CD4-positive, alpha-beta T cell (primary cell): ENCODE measurements at regions not wholly inside any gene's neighbourhood (a gene's known extent, or its start where the extent isn't known, plus 50 kb on each side); places are given as distances from the start of the nearest gene placed in this dataset.

Experiments
- ATAC-seq: fragments of 200-7000 bp; cut with Tn5 transposase; one replicate; pipeline ENCODE4 v1.10.0; 2022; ENCODE audit warnings: mild to moderate bottlenecking; ENCODE audit not compliant: poor library complexity
- CTCF ChIA-PET: fragments of 350-600 bp; sonication (Branson Sonifier 250); formaldehyde crosslinking; loops from one replicate; lab custom pipeline; 2021; ENCODE audit warnings: antibody characterized with exemption, inconsistent platforms; lab: Charles Lee
- POLR2A ChIA-PET: fragments of 350-600 bp; sonication (Branson Sonifier 250); formaldehyde crosslinking; loops from one replicate; lab custom pipeline; 2021; ENCODE audit warnings: antibody characterized with exemption, inconsistent platforms; lab: Charles Lee
- DNase-seq, 14 experiments: peaks; one replicate each; pipeline ENCODE4 v3.0.0-alpha.2; 2013 to 2020; ENCODE audit warnings: mixed read lengths in 2 of 14
- H3K27ac ChIP-seq, 2 donors: one replicate each; pipeline versions ENCODE4 v1.5.1 to v1.7.0; 2013; ENCODE audit warnings: low read length in 2 of 2, low read depth in 1 of 2, mild to moderate bottlenecking in 1 of 2
- H3K27me3 ChIP-seq, 2 experiments: 1 replicate in 1 of 2; 2 replicates in 1 of 2; pipeline versions ENCODE4 v1.6.1 to v1.7.0; 2013; ENCODE audit warnings: low read length in 2 of 2, control low read depth in 1 of 2, mild to moderate bottlenecking in 1 of 2, moderate library complexity in 1 of 2; ENCODE audit not compliant: insufficient read depth in 2 of 2, control insufficient read depth in 1 of 2
- H3K36me3 ChIP-seq: one replicate; pipeline ENCODE4 v1.6.1; 2013; ENCODE audit warnings: low read length, control low read depth; ENCODE audit not compliant: insufficient read depth
- H3K4me1 ChIP-seq: one replicate; pipeline ENCODE4 v1.6.1; 2013; ENCODE audit warnings: low read length, control low read depth; ENCODE audit not compliant: insufficient read depth
- H3K4me3 ChIP-seq: one replicate; pipeline ENCODE4 v1.5.1; 2013; ENCODE audit warnings: mild to moderate bottlenecking, low read length, moderate library complexity
- H3K9me3 ChIP-seq, 2 experiments: 1 replicate in 1 of 2; 2 replicates in 1 of 2; pipeline versions ENCODE4 v1.6.1 to v1.7.0; 2013; ENCODE audit warnings: low read length in 2 of 2, mild to moderate bottlenecking in 2 of 2, control low read depth in 1 of 2, moderate library complexity in 1 of 2; ENCODE audit not compliant: control insufficient read depth in 1 of 2, insufficient read depth in 1 of 2
- H3K27ac Mint-ChIP-seq: one replicate; pipeline ENCODE4 v1.8.0; 2020; ENCODE audit warnings: mixed read lengths
- H3K27me3 Mint-ChIP-seq: one replicate; pipeline ENCODE4 v1.8.0; 2021; ENCODE audit warnings: mixed read lengths
- H3K36me3 Mint-ChIP-seq: one replicate; pipeline ENCODE4 v1.8.0; 2021; ENCODE audit warnings: low read depth, mixed read lengths
- H3K4me1 Mint-ChIP-seq: one replicate; pipeline ENCODE4 v1.8.0; 2021; ENCODE audit warnings: low read depth, mixed read lengths
- H3K4me3 Mint-ChIP-seq: one replicate; pipeline ENCODE4 v1.8.0; 2020; ENCODE audit warnings: mild to moderate bottlenecking, mixed read lengths
- H3K9me3 Mint-ChIP-seq: one replicate; pipeline ENCODE4 v1.8.0; 2020; ENCODE audit warnings: mixed read lengths
- intact Hi-C, 2 experiments: fragments of 100-400 bp; cut with DNase I in 1 of 2; cut with micrococcal nuclease in 1 of 2; formaldehyde crosslinking; loops; one replicate each; pipeline versions ENCODE4 v1.15.1 to v1.9.0; 2023 to 2025; cut with DNase I, micrococcal nuclease
- TF ChIP-seq, protein P1 (sequence below): fragments of 200-600 bp; IDR thresholded peaks from one replicate; pipeline ENCODE4 v1.8.0; 2022; ENCODE audit warnings: antibody characterized with exemption, mild to moderate bottlenecking

DNA sequence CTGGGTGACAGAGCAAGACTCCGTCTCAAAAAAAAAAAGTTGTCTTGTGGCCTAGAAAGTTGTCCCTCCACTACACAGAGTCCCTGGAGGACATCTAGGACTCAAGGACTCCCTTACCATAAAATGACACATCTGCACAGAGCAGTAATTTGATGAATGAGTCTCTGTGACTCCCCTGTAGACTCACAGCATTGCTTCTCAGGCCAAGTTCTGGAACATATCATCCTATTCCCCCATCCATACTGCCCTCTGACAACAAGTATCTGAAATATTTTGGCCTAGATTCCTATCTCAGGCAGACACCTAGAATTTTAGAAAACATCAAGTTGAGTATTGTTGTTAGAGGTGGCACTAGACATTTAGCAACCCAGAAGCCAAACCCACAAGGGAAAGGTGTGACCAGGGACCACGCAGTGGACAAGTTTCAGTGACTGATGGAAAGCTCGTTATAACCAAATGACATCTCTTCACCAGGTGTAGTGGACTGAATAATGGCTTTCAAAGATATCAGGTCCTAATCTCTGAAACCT lies 97.9 kb upstream of the ATP8B1 start:
- no peaks in the 10 kb centered on the region for H3K9me3 Mint-ChIP-seq
- Histone ChIP-seq H3K27me3 (no peaks in the 10 kb centered on the region), H3K27ac (no peak overlapping the region), H3K9me3 (no peaks in the 10 kb centered on the region), H3K4me1 (no peaks in the 10 kb centered on the region), H3K36me3 (no peaks in the 10 kb centered on the region), H3K4me3 (no peak overlapping the region)
- intact Hi-C loops, result no loop called here
- no peak for ATAC-seq
- no peaks in the 10 kb centered on the region for H3K4me1 Mint-ChIP-seq
- CTCF ChIA-PET, result no interaction called here
- POLR2A ChIA-PET, result no interaction called here
- no peak overlapping the region for H3K4me3 Mint-ChIP-seq
- no peak overlapping the region for H3K27ac Mint-ChIP-seq
- DNase-seq, result no peak
- TF ChIP-seq, protein P1, sequence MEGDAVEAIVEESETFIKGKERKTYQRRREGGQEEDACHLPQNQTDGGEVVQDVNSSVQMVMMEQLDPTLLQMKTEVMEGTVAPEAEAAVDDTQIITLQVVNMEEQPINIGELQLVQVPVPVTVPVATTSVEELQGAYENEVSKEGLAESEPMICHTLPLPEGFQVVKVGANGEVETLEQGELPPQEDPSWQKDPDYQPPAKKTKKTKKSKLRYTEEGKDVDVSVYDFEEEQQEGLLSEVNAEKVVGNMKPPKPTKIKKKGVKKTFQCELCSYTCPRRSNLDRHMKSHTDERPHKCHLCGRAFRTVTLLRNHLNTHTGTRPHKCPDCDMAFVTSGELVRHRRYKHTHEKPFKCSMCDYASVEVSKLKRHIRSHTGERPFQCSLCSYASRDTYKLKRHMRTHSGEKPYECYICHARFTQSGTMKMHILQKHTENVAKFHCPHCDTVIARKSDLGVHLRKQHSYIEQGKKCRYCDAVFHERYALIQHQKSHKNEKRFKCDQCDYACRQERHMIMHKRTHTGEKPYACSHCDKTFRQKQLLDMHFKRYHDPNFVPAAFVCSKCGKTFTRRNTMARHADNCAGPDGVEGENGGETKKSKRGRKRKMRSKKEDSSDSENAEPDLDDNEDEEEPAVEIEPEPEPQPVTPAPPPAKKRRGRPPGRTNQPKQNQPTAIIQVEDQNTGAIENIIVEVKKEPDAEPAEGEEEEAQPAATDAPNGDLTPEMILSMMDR, result no peak
- H3K36me3 Mint-ChIP-seq, result no peaks in the 10 kb centered on the region
- peaks cover 6% of the 10 kb centered on the region for H3K27me3 Mint-ChIP-seq

GRCh38 chr18:57898506-57899124 lies 95.5 kb upstream of the ATP8B1 start:
- CTCF ChIA-PET, result interaction anchor here (1.2 kb wide), 1 partner anchor 17 kb away, joined by 4 read pairs; no protein-coding TSS in a partner anchor

DNA sequence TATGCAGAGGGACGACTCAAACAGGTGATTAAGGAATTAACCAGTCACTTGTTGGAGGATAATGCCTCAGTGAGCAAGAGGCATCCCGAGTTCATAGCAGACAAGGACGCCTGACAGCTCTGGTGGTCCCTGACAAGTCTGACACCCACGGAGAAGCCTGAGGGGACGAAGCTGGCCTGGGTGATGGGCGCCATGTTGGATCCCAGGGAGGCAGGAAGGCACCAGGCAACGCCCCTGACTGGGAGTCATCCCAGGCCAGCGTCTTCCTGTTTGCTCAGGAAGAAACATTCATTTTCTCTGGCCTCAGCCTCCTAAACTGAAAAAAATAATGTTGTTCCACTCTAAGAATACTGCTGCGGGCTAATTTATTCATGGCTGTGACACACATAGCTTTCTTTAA lies 92.1 kb upstream of the ATP8B1 start:
- no peak for DNase-seq
- Mint-ChIP-seq H3K27me3 (peaks cover 6% of the 10 kb centered on the region), H3K4me3 (no peak overlapping the region), H3K4me1 (no peaks in the 10 kb centered on the region), H3K27ac (no peak overlapping the region), H3K36me3 (no peaks in the 10 kb centered on the region), H3K9me3 (peaks cover 2% of the 10 kb centered on the region)
- TF ChIP-seq, protein P1, result no peak
- intact Hi-C loops, result no loop called here
- H3K27ac ChIP-seq, result no peak overlapping the region
- H3K27me3 ChIP-seq, result no peaks in the 10 kb centered on the region
- no peaks in the 10 kb centered on the region for H3K36me3 ChIP-seq
- ATAC-seq, result no peak
- no peaks in the 10 kb centered on the region for H3K4me1 ChIP-seq
- no peak overlapping the region for H3K4me3 ChIP-seq
- peaks cover 0 to 3% of the 10 kb centered on the region in 2 experiments for H3K9me3 ChIP-seq
- POLR2A ChIA-PET, result no interaction called here
- CTCF ChIA-PET, result no interaction called here

More at GRCh38 chr18:57898506-57899124, 95.5 kb upstream of the ATP8B1 start:
- Histone ChIP-seq H3K4me1 (no peaks in the 10 kb centered on the region), H3K27ac (no peak overlapping the region), H3K9me3 (peaks cover 0 to 3% of the 10 kb centered on the region in 2 experiments), H3K27me3 (no peaks in the 10 kb centered on the region), H3K36me3 (no peaks in the 10 kb centered on the region), H3K4me3 (no peak overlapping the region)
- POLR2A ChIA-PET, result no interaction called here
- ATAC-seq, result no peak
- Mint-ChIP-seq H3K27ac (no peak overlapping the region), H3K27me3 (peaks cover 6% of the 10 kb centered on the region), H3K4me3 (no peak overlapping the region), H3K4me1 (no peaks in the 10 kb centered on the region), H3K36me3 (no peaks in the 10 kb centered on the region), H3K9me3 (no peaks in the 10 kb centered on the region)
- no peak for DNase-seq
- TF ChIP-seq, protein P1, result no peak
- intact Hi-C loops, result no loop called here
